ENCODE measurements at regions not wholly inside any gene's neighbourhood (a gene's known extent, or its start where the extent isn't known, plus 50 kb on each side); places are given as distances from the start of the nearest gene placed in this dataset.

GRCh38 chr4:157996061-157997028, 176.5 kb downstream of the GASK1B start:
- TF ChIP-seq CTCF (conservative IDR thresholded peaks at IDR 0.05; ENCODE audit: low read length), result no peak
- no peak for TF ChIP-seq EZH2phosphoT487 (IDR thresholded peaks at IDR 0.05; ENCODE audit: borderline replicate concordance)

Measured in Loucy (cell line).